GM12878 (cell line): ENCODE measurements at regions not wholly inside any gene's neighbourhood (a gene's known extent, or its start where the extent isn't known, plus 50 kb on each side); places are given as distances from the start of the nearest gene placed in this dataset.

Source experiments
- ATAC-seq: fragments of 200-7000 bp; cut with Tn5 transposase; 3 replicates; pipeline ENCODE4 v1.9.1; 2020; ENCODE audit warnings: mild to moderate bottlenecking, moderate library complexity
- BruUV-seq: library from RNA; stranded (reverse); fragments of 400-500 nt; replicated peaks from 2 replicates; lab custom pipeline; 2021; lab: Mats Ljungman, UMichigan
- CTCF ChIA-PET: fragments of 300-600 bp; sonication (Branson Sonifier 250); formaldehyde crosslinking; extraction: SDS; loops from one replicate; lab custom pipeline; 2021; ENCODE audit warnings: inconsistent platforms; lab: Yijun Ruan, JAX
- POLR2A ChIA-PET: fragments of 350-600 bp; formaldehyde crosslinking; extraction: SDS; loops from one replicate; lab custom pipeline; 2021; ENCODE audit warnings: inconsistent platforms; lab: Charles Lee
- RAD21 ChIA-PET: fragments of 300-600 bp; sonication (Branson Sonifier 250); formaldehyde crosslinking; loops from one replicate; lab custom pipeline; 2023; ENCODE audit warnings: antibody characterized with exemption; ENCODE audit not compliant: unreplicated experiment; lab: Charles Lee
- SMC1A ChIA-PET: fragments of 300-600 bp; sonication (Branson Sonifier 250); formaldehyde crosslinking; loops from one replicate; lab custom pipeline; 2023; ENCODE audit not compliant: unreplicated experiment, uncharacterized antibody; lab: Charles Lee
- DNase-seq: peaks from one replicate; pipeline ENCODE4 v3.0.0-alpha.2; 2011; ENCODE audit warnings: low read depth, low spot score
- FAIRE-seq: peaks from 3 replicates; lab custom pipeline; 2011; peaks lifted over from hg19 to GRCh38; lab: Jason Lieb, UNC
- H2AFZ ChIP-seq: 2 replicates; pipeline ENCODE4 v1.6.0; 2011; ENCODE audit warnings: low read depth, low read length, control low read depth; ENCODE audit not compliant: control insufficient read depth
- H3K27ac ChIP-seq: 2 replicates; pipeline ENCODE4 v1.5.1; 2011; ENCODE audit warnings: control low read depth; ENCODE audit not compliant: control insufficient read depth, insufficient read depth
- H3K27me3 ChIP-seq, 2 experiments: replicated peaks in 1 of 2; 2 replicates each; pipeline versions ENCODE4 v1.6.0 to v1.6.1; 2011; ENCODE audit warnings: low read length in 1 of 2; ENCODE audit not compliant: control insufficient read depth in 2 of 2, insufficient read depth in 2 of 2
- H3K36me3 ChIP-seq, 2 experiments: 2 replicates each; pipeline ENCODE4 v1.5.1; 2011; ENCODE audit warnings: low read length in 1 of 2; ENCODE audit not compliant: control insufficient read depth in 2 of 2, insufficient read depth in 2 of 2
- H3K4me1 ChIP-seq: 2 replicates; pipeline ENCODE4 v1.6.1; 2011; ENCODE audit warnings: mild to moderate bottlenecking, low read length, moderate library complexity, mixed read lengths; ENCODE audit not compliant: control insufficient read depth, insufficient read depth
- H3K4me2 ChIP-seq: 2 replicates; pipeline ENCODE4 v1.6.0; 2011; ENCODE audit warnings: control low read depth; ENCODE audit not compliant: control insufficient read depth, insufficient read depth
- H3K4me3 ChIP-seq: fragments of 200-600 bp; sonication (generic); 2 replicates; pipeline ENCODE4 v1.5.1; 2016
- H3K79me2 ChIP-seq: 2 replicates; pipeline ENCODE4 v1.6.0; 2011; ENCODE audit warnings: low read length; ENCODE audit not compliant: control insufficient read depth, insufficient read depth
- H3K9ac ChIP-seq: 2 replicates; pipeline ENCODE4 v1.8.0; 2011; ENCODE audit warnings: low read length, control low read depth, mixed read lengths; ENCODE audit not compliant: control insufficient read depth, insufficient read depth
- H3K9me3 ChIP-seq: replicated peaks from 3 replicates; pipeline ENCODE4 v1.5.1; 2011; ENCODE audit warnings: mild to moderate bottlenecking, low read length; ENCODE audit not compliant: control insufficient read depth, insufficient read depth
- H4K20me1 ChIP-seq: 2 replicates; pipeline ENCODE4 v1.6.0; 2011; ENCODE audit not compliant: control insufficient read depth, insufficient read depth
- LARP7 ChIP-seq: fragments of 450-650 bp; IDR thresholded peaks from 2 replicates; pipeline ENCODE4 v1.6.1; 2017; ENCODE audit warnings: mild to moderate bottlenecking
- RELB ChIP-seq: fragments of 450-650 bp; IDR thresholded peaks from 2 replicates; pipeline ENCODE4 v1.6.1; 2017; ENCODE audit warnings: low read depth, mild to moderate bottlenecking, moderate library complexity
- SREBF1 ChIP-seq: IDR thresholded peaks from 2 replicates; pipeline ENCODE4 v1.6.1; 2012; ENCODE audit warnings: mild to moderate bottlenecking, low read length
- TCF12 ChIP-seq: IDR thresholded peaks from 2 replicates; pipeline ENCODE4 v1.6.1; 2011; ENCODE audit warnings: low read depth, mild to moderate bottlenecking, low read length
- WGBS: methylation state at CpG from one replicate; pipeline ENCODE4 v1.1.6; 2016; ENCODE audit warnings: low lambda C conversion rate; ENCODE audit not compliant: insufficient replicate concordance, insufficient coverage; ENCODE audit errors: missing lambda C conversion rate; 5-methylcytosine and 5-hydroxymethylcytosine counted together
- in situ Hi-C: fragments of 300-500 bp; cut with MboI; formaldehyde crosslinking; loops from 9 replicates; pipeline ENCODE4 v1.14.3; 2018; ENCODE audit warnings: mixed read lengths
- intact Hi-C: fragments of 100-400 bp; cut with micrococcal nuclease; formaldehyde crosslinking; loops from one replicate; pipeline ENCODE4 v1.14.2; 2022; ENCODE audit not compliant: unreplicated experiment
- TF ChIP-seq, protein P1 (sequence below): IDR thresholded peaks from 2 replicates; pipeline ENCODE4 v1.6.1; 2011; ENCODE audit warnings: borderline replicate concordance, low read depth, mild to moderate bottlenecking, moderate library complexity, low read length; ENCODE audit not compliant: insufficient read depth, poor library complexity, severe bottlenecking
- TF ChIP-seq, protein P2 (sequence below): IDR thresholded peaks from 2 replicates; pipeline ENCODE4 v1.6.1; 2012; ENCODE audit warnings: low read length, inconsistent platforms
- TF ChIP-seq, protein P3 (sequence below): fragments of 450-650 bp; IDR thresholded peaks from 2 replicates; pipeline ENCODE4 v1.6.1; 2016; ENCODE audit warnings: mild to moderate bottlenecking, moderate library complexity, borderline replicate concordance

DNA sequence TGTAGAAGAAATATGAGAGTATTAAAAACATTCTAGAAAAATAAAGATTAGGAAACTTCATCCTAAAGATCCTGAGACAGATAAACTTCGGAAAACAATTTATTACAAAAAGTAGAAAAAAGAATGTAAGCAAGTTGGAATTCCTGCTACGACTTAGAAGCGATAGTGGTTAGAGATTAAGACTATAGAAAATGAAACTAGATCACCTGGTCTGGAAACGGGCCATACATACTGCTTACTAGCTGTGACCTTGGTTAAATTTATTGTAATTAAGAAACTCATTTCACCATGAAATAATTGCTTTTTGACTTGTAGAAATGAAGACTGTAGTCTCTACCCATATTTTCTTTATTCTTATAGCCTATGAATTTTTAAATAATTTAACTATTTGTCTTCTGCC, 614.1 kb downstream of the SLC16A7 start (continued):
- TF ChIP-seq, protein P1, sequence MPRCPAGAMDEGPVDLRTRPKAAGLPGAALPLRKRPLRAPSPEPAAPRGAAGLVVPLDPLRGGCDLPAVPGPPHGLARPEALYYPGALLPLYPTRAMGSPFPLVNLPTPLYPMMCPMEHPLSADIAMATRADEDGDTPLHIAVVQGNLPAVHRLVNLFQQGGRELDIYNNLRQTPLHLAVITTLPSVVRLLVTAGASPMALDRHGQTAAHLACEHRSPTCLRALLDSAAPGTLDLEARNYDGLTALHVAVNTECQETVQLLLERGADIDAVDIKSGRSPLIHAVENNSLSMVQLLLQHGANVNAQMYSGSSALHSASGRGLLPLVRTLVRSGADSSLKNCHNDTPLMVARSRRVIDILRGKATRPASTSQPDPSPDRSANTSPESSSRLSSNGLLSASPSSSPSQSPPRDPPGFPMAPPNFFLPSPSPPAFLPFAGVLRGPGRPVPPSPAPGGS, result no peak
- TF ChIP-seq TCF12, result no peak

DNA sequence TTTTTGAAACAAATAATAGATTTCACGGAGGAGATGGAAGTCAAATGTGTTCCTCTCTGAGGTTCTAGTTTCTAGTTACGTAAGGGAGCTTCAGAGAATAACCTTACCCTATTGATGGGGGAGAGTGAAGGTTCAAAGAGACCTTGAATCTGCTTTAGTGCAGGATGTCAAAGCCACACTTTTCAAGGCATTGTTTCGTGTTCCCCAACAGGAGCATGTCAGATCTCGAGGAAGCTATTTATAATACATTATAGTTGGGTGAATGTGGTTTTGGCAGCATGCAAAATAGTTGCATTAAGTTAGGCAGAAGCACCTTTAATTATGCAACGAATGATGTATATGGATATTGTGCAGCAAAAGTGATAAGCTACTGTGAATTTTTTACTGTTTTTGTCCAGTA, 614.9 kb downstream of the SLC16A7 start:
- RAD21 ChIA-PET, result no interaction called here
- FAIRE-seq, result no peak

More for the DNA sequence above, 614.9 kb downstream of the SLC16A7 start:
- 1% methylated on average over 5 of the region's 5 CpGs for WGBS
- H3K9ac ChIP-seq, result no peak overlapping the region
- no peak overlapping the region for H2AFZ ChIP-seq
- intact Hi-C loops (no loop called here), in situ Hi-C loops (no loop called here)
- ChIA-PET POLR2A (no interaction called here), SMC1A (no interaction called here), CTCF (no interaction called here)
- no peaks in the 10 kb centered on the region for H4K20me1 ChIP-seq
- H3K9me3 ChIP-seq, result no peaks in the 10 kb centered on the region
- TF ChIP-seq, protein P2, sequence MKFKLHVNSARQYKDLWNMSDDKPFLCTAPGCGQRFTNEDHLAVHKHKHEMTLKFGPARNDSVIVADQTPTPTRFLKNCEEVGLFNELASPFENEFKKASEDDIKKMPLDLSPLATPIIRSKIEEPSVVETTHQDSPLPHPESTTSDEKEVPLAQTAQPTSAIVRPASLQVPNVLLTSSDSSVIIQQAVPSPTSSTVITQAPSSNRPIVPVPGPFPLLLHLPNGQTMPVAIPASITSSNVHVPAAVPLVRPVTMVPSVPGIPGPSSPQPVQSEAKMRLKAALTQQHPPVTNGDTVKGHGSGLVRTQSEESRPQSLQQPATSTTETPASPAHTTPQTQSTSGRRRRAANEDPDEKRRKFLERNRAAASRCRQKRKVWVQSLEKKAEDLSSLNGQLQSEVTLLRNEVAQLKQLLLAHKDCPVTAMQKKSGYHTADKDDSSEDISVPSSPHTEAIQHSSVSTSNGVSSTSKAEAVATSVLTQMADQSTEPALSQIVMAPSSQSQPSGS, result no peak
- TF ChIP-seq LARP7 (no peak), RELB (no peak), SREBF1 (no peak)
- TF ChIP-seq, protein P3, sequence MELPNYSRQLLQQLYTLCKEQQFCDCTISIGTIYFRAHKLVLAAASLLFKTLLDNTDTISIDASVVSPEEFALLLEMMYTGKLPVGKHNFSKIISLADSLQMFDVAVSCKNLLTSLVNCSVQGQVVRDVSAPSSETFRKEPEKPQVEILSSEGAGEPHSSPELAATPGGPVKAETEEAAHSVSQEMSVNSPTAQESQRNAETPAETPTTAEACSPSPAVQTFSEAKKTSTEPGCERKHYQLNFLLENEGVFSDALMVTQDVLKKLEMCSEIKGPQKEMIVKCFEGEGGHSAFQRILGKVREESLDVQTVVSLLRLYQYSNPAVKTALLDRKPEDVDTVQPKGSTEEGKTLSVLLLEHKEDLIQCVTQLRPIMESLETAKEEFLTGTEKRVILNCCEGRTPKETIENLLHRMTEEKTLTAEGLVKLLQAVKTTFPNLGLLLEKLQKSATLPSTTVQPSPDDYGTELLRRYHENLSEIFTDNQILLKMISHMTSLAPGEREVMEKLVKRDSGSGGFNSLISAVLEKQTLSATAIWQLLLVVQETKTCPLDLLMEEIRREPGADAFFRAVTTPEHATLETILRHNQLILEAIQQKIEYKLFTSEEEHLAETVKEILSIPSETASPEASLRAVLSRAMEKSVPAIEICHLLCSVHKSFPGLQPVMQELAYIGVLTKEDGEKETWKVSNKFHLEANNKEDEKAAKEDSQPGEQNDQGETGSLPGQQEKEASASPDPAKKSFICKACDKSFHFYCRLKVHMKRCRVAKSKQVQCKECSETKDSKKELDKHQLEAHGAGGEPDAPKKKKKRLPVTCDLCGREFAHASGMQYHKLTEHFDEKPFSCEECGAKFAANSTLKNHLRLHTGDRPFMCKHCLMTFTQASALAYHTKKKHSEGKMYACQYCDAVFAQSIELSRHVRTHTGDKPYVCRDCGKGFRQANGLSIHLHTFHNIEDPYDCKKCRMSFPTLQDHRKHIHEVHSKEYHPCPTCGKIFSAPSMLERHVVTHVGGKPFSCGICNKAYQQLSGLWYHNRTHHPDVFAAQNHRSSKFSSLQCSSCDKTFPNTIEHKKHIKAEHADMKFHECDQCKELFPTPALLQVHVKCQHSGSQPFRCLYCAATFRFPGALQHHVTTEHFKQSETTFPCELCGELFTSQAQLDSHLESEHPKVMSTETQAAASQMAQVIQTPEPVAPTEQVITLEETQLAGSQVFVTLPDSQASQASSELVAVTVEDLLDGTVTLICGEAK, result no peak
- no TSS peak for BruUV-seq
- no peak overlapping the region for H3K4me2 ChIP-seq
- H3K79me2 ChIP-seq, result no peaks in the 10 kb centered on the region
- ATAC-seq, result no peak
- H3K4me1 ChIP-seq, result no peaks in the 10 kb centered on the region
- DNase-seq, result no peak
- no peaks in the 10 kb centered on the region for H3K27me3 ChIP-seq
- H3K4me3 ChIP-seq, result no peak overlapping the region
- no peaks in the 10 kb centered on the region for H3K36me3 ChIP-seq
- H3K27ac ChIP-seq, result no peak overlapping the region
